ENCODE measurements at regions not wholly inside any gene's neighbourhood (a gene's known extent, or its start where the extent isn't known, plus 50 kb on each side); places are given as distances from the start of the nearest gene placed in this dataset.
A peak's percentile ranks its signal among the peaks of the same experiment; 100 is the strongest.

GRCh38 chr1:8083739-8084484, 57.8 kb upstream of the ERRFI1 start (continued):
- TF ChIP-seq MAFF (IDR thresholded peaks at IDR 0.05; ENCODE audit: low read depth, low read length), result no peak
- no peak for TF ChIP-seq JUND (CRISPR knock-in tag; IDR thresholded peaks at IDR 0.05)
- no peak for TF ChIP-seq HNRNPLL (IDR thresholded peaks at IDR 0.05; ENCODE audit: low read depth, low read length, poor library complexity, severe bottlenecking)
- peak; percentile 85; the same call in 1 of the 2 replicates for TF ChIP-seq FOXJ3 (CRISPR knock-in tag; IDR thresholded peaks at IDR 0.05; ENCODE audit: borderline replicate concordance)
- no peak for TF ChIP-seq ZNF382 (CRISPR knock-in tag; IDR thresholded peaks at IDR 0.05; ENCODE audit: borderline replicate concordance)
- TF ChIP-seq NR2F1 (CRISPR knock-in tag; IDR thresholded peaks at IDR 0.05), result no peak
- no peak; the same call in 1 of the 2 replicates for TF ChIP-seq NCOR1 (IDR thresholded peaks at IDR 0.05; ENCODE audit: borderline replicate concordance, low read length)
- TF ChIP-seq EZH2 (conservative IDR thresholded peaks at IDR 0.05; ENCODE audit: low read depth, low read length), result no peak
- TF ChIP-seq HHEX (CRISPR knock-in tag; IDR thresholded peaks at IDR 0.05), result peak; percentile 88
- no peak for TF ChIP-seq TCF12 (IDR thresholded peaks at IDR 0.05)
- TF ChIP-seq TCF12 (CRISPR knock-in tag; IDR thresholded peaks at IDR 0.05), result peak; percentile 81; the same call in 1 of the 2 replicates
- TF ChIP-seq ZNF850 (CRISPR knock-in tag; conservative IDR thresholded peaks at IDR 0.05), result no peak
- TF ChIP-seq TEAD3 (CRISPR knock-in tag; optimal IDR thresholded peaks at IDR 0.05; ENCODE audit: borderline replicate concordance), result peak; percentile 89
- TF ChIP-seq ZGPAT (CRISPR knock-in tag; IDR thresholded peaks at IDR 0.05), result peak; percentile 78
- no peak for TF ChIP-seq FOSL1 (CRISPR knock-in tag; IDR thresholded peaks at IDR 0.05; ENCODE audit: borderline replicate concordance)
- no peak; the same call in 1 of the 2 replicates for TF ChIP-seq AHR (CRISPR knock-in tag; IDR thresholded peaks at IDR 0.05)
- TF ChIP-seq ZNF547 (CRISPR knock-in tag; IDR thresholded peaks at IDR 0.05), result no peak
- peak; percentile 92 for TF ChIP-seq HDAC2 (CRISPR knock-in tag; IDR thresholded peaks at IDR 0.05)
- no peak for TF ChIP-seq GTF2F1 (IDR thresholded peaks at IDR 0.05; ENCODE audit: low read length)
- TF ChIP-seq GZF1 (CRISPR knock-in tag; IDR thresholded peaks at IDR 0.05), result no peak
- TF ChIP-seq THAP7 (CRISPR knock-in tag; IDR thresholded peaks at IDR 0.05), result no peak
- TF ChIP-seq ZNF121 (CRISPR knock-in tag; IDR thresholded peaks at IDR 0.05), result no peak
- no peak for TF ChIP-seq ZNF556 (CRISPR knock-in tag; IDR thresholded peaks at IDR 0.05; ENCODE audit: borderline replicate concordance)
- TF ChIP-seq ONECUT2 (CRISPR knock-in tag; IDR thresholded peaks at IDR 0.05), result no peak
- TF ChIP-seq ZNF879 (CRISPR knock-in tag; IDR thresholded peaks at IDR 0.05), result no peak
- peak; percentile 96 for TF ChIP-seq NCOA2 (CRISPR knock-in tag; IDR thresholded peaks at IDR 0.05)
